GM19397 (cell line): ENCODE measurements at regions not wholly inside any gene's neighbourhood (a gene's known extent, or its start where the extent isn't known, plus 50 kb on each side); places are given as distances from the start of the nearest gene placed in this dataset.

Experiments
- ATAC-seq: cut with Tn5 transposase; IDR thresholded peaks from one replicate; pipeline ENCODE4 v1.9.1; 2021; ENCODE audit warnings: mild to moderate bottlenecking, moderate library complexity; ENCODE audit not compliant: unreplicated experiment

DNA sequence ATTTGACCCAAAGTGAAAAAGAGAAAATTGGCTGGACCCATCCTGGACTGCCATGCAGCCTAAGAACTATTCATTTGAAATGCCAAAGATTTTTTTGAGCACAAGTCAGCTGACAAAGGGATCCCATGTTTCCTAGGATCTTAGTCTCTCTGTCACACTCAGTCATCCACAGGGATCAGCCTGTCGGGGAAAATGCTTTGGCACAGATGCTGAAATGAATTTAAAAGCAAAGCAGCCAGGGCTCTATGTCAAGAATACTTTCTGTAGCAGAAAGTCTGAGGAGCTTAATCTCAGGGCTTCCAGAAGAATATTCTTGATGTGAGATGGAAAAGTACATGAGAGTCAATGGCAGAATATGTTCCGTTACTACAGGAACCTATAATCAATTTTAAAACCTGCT is 1900.8 kb downstream of the MRPL39 start:
- no peak for ATAC-seq

DNA sequence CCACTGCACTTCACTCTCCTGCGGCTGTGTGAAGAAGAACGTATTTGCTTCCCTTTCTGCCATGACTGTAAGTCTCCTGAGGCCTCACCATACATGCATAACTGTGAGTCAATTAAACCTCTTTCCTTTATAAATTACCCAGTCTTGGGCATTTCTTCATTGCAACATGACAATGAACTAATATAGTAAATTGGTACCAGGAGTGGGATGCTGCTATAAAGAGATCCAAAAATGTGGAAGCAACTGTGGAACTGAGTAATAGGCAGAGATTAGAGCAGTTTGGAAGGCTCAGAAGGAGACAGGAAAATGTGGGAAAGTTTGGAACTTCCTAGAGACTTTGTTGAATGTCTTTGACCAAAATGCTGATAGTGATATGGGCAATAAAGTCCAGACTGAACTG is 1907.9 kb downstream of the MRPL39 start:
- no peak for ATAC-seq

DNA sequence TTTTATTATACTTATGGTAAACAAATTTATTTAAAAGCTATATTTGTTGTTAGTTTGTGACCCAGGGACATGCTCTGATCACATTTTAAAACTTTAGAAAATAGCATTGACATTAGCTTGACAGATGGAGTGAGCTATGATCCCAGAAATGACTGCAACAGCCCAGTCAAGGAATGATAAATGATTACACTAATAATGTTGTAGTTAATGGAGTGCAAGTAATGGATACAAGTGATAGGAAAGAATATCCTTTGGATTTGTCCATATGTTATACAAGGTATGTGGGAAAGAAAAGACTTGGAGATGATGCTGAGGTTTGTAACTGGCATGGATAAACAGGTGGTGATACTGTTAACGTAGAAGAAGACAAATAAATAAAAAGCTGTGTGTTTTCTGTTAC is 1908.7 kb downstream of the MRPL39 start:
- ATAC-seq, result no peak

DNA sequence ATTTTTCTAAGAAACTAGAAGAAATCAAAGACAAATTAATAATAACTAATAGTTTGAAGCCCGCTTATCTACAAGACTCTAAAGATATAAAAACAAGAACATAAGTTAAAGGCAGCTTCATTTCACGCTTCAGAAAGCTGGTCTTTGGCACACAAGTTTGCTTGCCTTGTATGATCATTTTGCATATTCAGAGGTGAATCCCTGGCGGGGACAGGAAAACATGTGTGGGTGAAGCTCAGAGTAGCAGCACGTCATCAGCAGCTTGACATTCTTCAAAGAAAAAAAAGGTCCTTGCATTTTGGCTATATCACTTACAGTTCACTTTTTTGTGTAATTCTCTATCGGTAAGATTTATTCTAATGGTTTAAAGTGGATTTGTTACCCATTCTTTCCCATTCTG is 1911.8 kb downstream of the MRPL39 start:
- no peak for ATAC-seq

- no peak for ATAC-seq
Observed at GRCh38 chr21:23694390-23694789, 1912.9 kb downstream of the MRPL39 start.

- no peak for ATAC-seq
Observed at GRCh38 chr21:23690316-23690715, 1917.0 kb downstream of the MRPL39 start.

DNA sequence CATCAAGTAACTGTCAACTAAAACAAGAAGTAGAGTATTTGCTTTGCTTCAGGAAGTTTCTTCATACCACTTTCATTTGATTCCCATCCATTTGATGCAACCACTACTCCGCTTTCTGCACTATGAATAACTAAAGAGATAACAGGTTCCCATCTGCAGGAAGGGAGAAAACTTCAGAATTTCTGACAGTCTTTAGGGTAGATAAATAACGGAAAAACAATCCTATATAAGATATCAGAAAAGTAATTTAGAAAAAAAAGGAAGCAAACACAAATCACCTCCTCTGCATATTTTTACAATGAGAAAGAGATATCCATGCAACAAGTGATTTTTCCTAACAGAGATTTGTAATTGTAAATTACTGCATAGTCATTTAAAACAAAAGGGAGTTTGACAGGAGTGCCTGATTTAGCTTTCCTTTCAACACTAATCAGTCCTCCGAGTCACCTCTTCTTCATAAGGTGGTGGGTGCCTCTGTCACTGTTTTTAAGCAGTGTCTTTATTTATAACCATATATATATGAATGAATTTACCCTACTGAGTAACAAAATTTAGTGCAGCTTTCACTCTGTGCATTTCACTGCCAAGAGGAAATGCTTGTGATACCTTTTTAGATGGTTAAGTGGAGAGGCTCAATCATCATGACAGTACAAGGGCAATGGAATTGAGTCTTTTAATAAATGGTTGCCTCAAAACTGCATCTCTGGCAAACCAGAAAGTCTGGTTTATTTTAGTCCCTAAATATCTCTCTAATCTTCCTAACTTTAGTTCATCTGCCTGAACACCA is 1920.4 kb downstream of the MRPL39 start:
- ATAC-seq, result no peak

DNA sequence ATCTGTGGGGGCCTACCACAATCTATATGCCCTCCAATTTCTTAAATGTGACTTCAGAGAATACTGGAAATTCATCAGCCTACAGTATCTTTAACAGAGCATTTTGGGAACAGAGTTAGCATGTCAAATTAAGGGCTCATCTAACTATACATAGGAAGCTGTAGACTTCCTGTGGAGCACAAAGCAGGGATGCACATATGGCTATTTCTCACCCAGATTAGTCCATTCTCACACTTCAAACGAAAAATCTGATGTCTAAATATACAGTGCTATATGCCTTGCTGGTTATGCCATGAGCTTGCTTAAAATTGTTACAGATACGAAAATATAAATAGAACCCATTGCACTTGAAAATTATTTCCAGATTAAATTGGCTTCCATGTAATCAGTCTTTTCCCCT is 1922.8 kb downstream of the MRPL39 start:
- no peak for ATAC-seq

GRCh38 chr21:23664193-23664694 is 1943.0 kb downstream of the MRPL39 start:
- no peak for ATAC-seq

GRCh38 chr21:23660560-23660959 is 1946.7 kb downstream of the MRPL39 start:
- ATAC-seq, result no peak

GRCh38 chr21:23644768-23645167 is 1962.5 kb downstream of the MRPL39 start:
- no peak for ATAC-seq

GRCh38 chr21:23639721-23640120 is 1967.6 kb downstream of the MRPL39 start:
- ATAC-seq, result no peak

DNA sequence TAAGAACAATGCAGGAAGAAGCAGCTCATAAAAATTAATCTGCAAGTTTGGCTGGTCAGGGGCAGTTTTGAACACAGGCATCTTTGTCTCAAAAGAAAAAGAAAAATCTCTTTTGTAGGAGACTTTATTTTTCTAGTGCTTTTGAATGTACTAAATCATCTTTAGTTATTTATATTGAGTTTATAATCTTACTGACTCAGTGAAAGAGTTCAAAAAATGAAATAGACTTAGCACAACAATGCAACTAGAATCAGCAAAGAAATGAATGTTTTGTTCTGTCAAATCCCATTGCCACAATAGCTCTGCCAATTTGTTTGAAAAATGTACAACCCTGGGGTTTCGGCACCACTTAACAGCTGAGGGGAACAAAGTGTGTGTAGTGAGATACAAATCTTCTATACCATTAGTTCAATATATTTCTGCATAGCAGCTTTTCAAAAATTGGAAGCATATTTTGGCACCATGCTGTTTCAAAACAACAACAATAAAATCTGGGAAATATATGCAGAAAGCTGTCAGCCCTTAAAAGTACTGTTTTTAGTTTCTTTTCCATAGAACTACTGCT is 1969.1 kb downstream of the MRPL39 start:
- ATAC-seq, result no peak

DNA sequence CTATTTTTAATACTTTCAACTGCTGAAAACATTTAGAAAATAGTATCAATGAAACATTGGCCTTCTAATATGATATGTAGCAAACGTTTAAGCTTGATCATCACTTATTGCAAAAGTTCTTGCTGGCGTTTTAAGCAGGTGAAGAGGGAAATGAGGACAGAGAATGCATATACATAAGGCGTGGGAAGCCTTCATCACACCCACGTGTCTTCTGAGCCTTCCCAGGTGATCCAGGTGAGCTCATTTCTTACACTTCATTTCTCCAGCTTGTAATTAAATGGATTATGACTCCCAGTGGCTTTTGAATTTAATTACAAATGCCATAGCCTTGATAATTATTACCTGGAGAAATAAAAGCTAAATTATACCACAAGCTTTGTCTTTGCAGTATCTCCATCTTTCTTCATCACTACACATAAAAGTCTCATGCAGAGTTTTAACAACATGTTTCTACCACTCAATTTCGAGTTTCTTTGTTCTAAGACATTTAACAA is 1973.8 kb downstream of the MRPL39 start:
- no peak for ATAC-seq

DNA sequence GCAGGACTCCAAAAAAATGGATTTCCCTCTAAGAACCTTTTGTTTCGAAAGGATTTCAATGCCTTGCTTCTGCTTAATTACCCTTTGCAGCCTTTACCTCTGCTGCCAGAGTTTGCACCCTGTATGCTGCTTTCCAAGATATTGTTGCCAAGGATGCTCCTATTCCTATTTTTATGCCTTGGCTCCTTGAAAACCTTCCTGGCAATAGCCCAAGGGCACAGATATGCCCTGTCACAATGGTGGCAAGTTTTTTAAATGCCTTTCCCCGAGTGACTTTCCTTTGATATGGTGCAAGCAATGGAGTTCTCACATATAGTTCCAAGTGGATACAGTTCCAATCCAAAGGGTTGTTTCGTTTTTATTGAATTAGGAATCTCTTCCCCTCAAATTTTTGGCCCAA is 1983.0 kb downstream of the MRPL39 start:
- no peak for ATAC-seq

DNA sequence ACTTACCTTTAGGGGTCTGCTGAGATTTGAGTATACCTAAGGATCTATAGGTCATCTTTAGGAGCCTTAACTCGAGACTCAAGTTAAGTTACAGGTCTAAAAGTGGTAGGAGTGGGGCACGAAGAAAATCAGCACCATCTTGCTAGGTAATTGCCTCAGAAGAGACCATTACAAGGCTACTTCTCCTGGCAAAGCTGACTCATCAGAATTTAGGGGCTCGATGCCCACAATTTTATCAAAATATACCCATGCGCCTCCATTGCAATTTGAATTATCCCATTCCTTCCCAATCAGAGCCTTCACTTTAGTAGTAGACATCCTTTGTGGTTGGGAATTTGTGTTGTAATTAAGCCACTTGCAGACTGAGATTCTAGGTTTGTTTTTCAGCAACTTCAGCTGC is 1994.3 kb downstream of the MRPL39 start:
- ATAC-seq, result no peak

GRCh38 chr21:23612210-23612609 is 1995.1 kb downstream of the MRPL39 start:
- no peak for ATAC-seq

- ATAC-seq, result no peak
Observed at GRCh38 chr21:23607782-23608431, 1999.4 kb downstream of the MRPL39 start.

- no peak for ATAC-seq
Observed at GRCh38 chr21:23601549-23601948, 2005.7 kb downstream of the MRPL39 start.

DNA sequence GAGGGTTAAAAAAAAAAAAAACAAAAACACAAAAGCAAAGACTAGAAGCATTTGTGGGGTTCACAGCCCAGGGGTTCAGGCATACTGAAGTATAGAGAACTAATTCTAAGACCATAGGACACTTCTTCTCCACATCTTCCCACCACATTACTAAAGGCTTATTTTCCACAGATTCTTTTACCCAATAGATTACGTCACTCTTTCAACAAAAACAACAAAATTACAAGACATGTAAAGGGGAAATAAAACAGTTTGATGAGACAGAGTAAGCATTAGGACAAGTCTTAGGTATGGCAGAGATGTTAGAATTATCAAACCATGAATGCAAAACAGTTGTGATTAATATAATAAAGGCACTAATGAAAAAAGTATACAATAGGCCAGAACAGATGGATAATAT is 2013.7 kb downstream of the MRPL39 start:
- ATAC-seq, result no peak

GRCh38 chr21:23585419-23585818 is 2021.9 kb downstream of the MRPL39 start:
- ATAC-seq, result no peak

DNA sequence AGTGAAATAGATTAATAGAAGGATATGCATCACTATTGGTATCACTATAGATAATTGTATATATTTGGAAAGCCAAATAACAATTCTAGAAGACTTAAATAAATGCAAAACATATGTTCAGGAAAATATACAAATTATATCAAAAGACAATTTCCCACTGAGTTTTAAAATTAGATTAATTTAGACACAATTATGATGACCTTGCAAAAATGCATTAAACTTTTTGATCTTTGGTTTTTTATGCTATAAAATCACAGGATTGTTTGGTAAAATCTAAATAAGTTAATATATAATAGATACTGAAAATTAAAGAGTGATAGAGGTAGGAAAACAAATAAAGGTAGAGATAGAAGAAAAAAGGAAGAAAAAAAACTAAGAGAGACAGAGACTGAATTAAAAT is 2027.7 kb downstream of the MRPL39 start:
- no peak for ATAC-seq
